T-cell (primary cell): ENCODE measurements at regions not wholly inside any gene's neighbourhood (a gene's known extent, or its start where the extent isn't known, plus 50 kb on each side); places are given as distances from the start of the nearest gene placed in this dataset.

Experiments used
- ATAC-seq, 4 experiments: fragments of 200-7000 bp in 3 of 4; fragments of 150-1000 bp in 1 of 4; cut with Tn5 transposase; replicated peaks in 1 of 4; 1 replicate in 3 of 4; 2 replicates in 1 of 4; pipeline ENCODE4 v1.10.0; 2021; ENCODE audit warnings: moderate library complexity in 3 of 4, mild to moderate bottlenecking in 2 of 4, moderate number of reproducible peaks in 1 of 4
- CTCF ChIA-PET, 2 donors: fragments of 300-600 bp; sonication (Branson Sonifier 250); formaldehyde crosslinking; loops; one replicate each; lab custom pipeline; 2022; ENCODE audit warnings: antibody characterized with exemption in 2 of 2; lab: Charles Lee
- POLR2A ChIA-PET, 2 donors: fragments of 300-600 bp; sonication (Branson Sonifier 250); formaldehyde crosslinking; loops; one replicate each; lab custom pipeline; 2022; ENCODE audit warnings: antibody characterized with exemption in 2 of 2; lab: Charles Lee
- DNase-seq, 35 experiments: peaks; one replicate each; pipeline versions ENCODE4 v3.0.0 to v3.0.0-alpha.2; 2013 to 2023
- H3K27ac ChIP-seq: one replicate; pipeline ENCODE4 v1.5.1; 2013; ENCODE audit warnings: low read length
- H3K27me3 ChIP-seq, 2 experiments: replicated peaks in 1 of 2; 1 replicate in 1 of 2; 2 replicates in 1 of 2; pipeline versions ENCODE4 v1.6.1 to v1.7.0; 2013; ENCODE audit warnings: low read length in 1 of 2, mixed read lengths in 1 of 2; ENCODE audit not compliant: control insufficient read depth in 2 of 2, insufficient read depth in 2 of 2; ENCODE audit errors: extremely low read depth in 1 of 2
- H3K36me3 ChIP-seq, 2 donors: 1 replicate in 1 of 2; 2 replicates in 1 of 2; pipeline versions ENCODE4 v1.6.1 to v1.7.0; 2013; ENCODE audit warnings: low read length in 1 of 2; ENCODE audit not compliant: control insufficient read depth in 2 of 2, insufficient read depth in 1 of 2; ENCODE audit errors: extremely low read depth in 1 of 2
- H3K4me1 ChIP-seq, 2 experiments: 1 replicate in 1 of 2; 2 replicates in 1 of 2; pipeline versions ENCODE4 v1.6.1 to v1.7.0; 2013; ENCODE audit warnings: low read length in 2 of 2, mixed read lengths in 1 of 2; ENCODE audit not compliant: insufficient read depth in 2 of 2, control insufficient read depth in 1 of 2; ENCODE audit errors: extremely low read depth in 1 of 2
- H3K4me3 ChIP-seq, 2 donors: 1 replicate in 1 of 2; 2 replicates in 1 of 2; pipeline versions ENCODE4 v1.5.1 to v1.7.0; 2013; ENCODE audit warnings: mild to moderate bottlenecking in 2 of 2, low read length in 1 of 2, moderate library complexity in 1 of 2; ENCODE audit not compliant: control insufficient read depth in 1 of 2; ENCODE audit errors: extremely low read depth in 1 of 2
- H3K9me3 ChIP-seq: 2 replicates; pipeline ENCODE4 v1.7.0; 2013
- H3K27ac Mint-ChIP-seq, 2 donors: one replicate each; pipeline ENCODE4 v1.8.0; 2020 to 2021; ENCODE audit warnings: mild to moderate bottlenecking in 2 of 2, mixed read lengths in 2 of 2
- H3K27me3 Mint-ChIP-seq, 2 donors: one replicate each; pipeline ENCODE4 v1.8.0; 2021 to 2022; ENCODE audit warnings: mixed read lengths in 2 of 2
- H3K36me3 Mint-ChIP-seq: one replicate; pipeline ENCODE4 v1.8.0; 2021; ENCODE audit warnings: mixed read lengths
- H3K4me1 Mint-ChIP-seq, 3 donors: one replicate each; pipeline ENCODE4 v1.8.0; 2020 to 2022; ENCODE audit warnings: mixed read lengths in 3 of 3, mild to moderate bottlenecking in 1 of 3
- H3K4me3 Mint-ChIP-seq, 3 donors: one replicate each; pipeline ENCODE4 v1.8.0; 2020 to 2022; ENCODE audit warnings: mild to moderate bottlenecking in 3 of 3, mixed read lengths in 3 of 3, moderate library complexity in 3 of 3
- H3K9me3 Mint-ChIP-seq, 3 donors: one replicate each; pipeline ENCODE4 v1.8.0; 2020 to 2022; ENCODE audit warnings: mixed read lengths in 3 of 3
- WGBS: methylation state at CpG from one replicate; pipeline ENCODE4 v1.1.5; 2013; ENCODE audit warnings: missing lambda C conversion rate; ENCODE audit not compliant: insufficient coverage; 5-methylcytosine and 5-hydroxymethylcytosine counted together

GRCh38 chr2:156019341-156019740 lies 313.2 kb downstream of the NR4A2 start:
- H3K4me1 Mint-ChIP-seq: no peaks in the 10 kb centered on the region
- Histone ChIP-seq H3K4me1 (no peaks in the 10 kb centered on the region), H3K36me3 (no peaks in the 10 kb centered on the region), H3K27me3 (no peaks in the 10 kb centered on the region), H3K9me3 (no peaks in the 10 kb centered on the region), H3K4me3 (no peak overlapping the region), H3K27ac (no peak overlapping the region)
- POLR2A ChIA-PET: no interaction called here
- no peak overlapping the region for H3K27ac Mint-ChIP-seq
- no peaks in the 10 kb centered on the region for H3K9me3 Mint-ChIP-seq
- ATAC-seq: no peak
- peaks cover 0 to 7% of the 10 kb centered on the region in 2 donors for H3K27me3 Mint-ChIP-seq
- no CpG with 5 or more reads among the region's 2 CpGs for WGBS
- no peak overlapping the region for H3K4me3 Mint-ChIP-seq
- DNase-seq: no peak
- CTCF ChIA-PET: no interaction called here
- H3K36me3 Mint-ChIP-seq: no peaks in the 10 kb centered on the region

- no peak for DNase-seq
- POLR2A ChIA-PET: no interaction called here
- H3K27ac ChIP-seq: no peak overlapping the region
- no peaks in the 10 kb centered on the region for H3K4me1 Mint-ChIP-seq
- CTCF ChIA-PET: no interaction called here
- no peak overlapping the region for H3K4me3 Mint-ChIP-seq
- WGBS: 100% methylated on average over 1 of the region's 1 CpG
- no peaks in the 10 kb centered on the region for H3K9me3 Mint-ChIP-seq
- no peak overlapping the region for H3K4me3 ChIP-seq
- H3K4me1 ChIP-seq: no peaks in the 10 kb centered on the region
- ATAC-seq: no peak
- H3K27me3 ChIP-seq: no peaks in the 10 kb centered on the region
- H3K36me3 Mint-ChIP-seq: no peaks in the 10 kb centered on the region
- peaks cover 0 to 7% of the 10 kb centered on the region in 2 donors for H3K27me3 Mint-ChIP-seq
- no peak overlapping the region for H3K27ac Mint-ChIP-seq
- H3K9me3 ChIP-seq: no peaks in the 10 kb centered on the region
- H3K36me3 ChIP-seq: no peaks in the 10 kb centered on the region
Observed at GRCh38 chr2:156017341-156017885, 315.1 kb downstream of the NR4A2 start.

- no peaks in the 10 kb centered on the region for H3K27me3 Mint-ChIP-seq
- WGBS: 71% methylated on average over 1 of the region's 2 CpGs
- H3K9me3 Mint-ChIP-seq: peaks cover 0 to 14% (median 7%) of the 10 kb centered on the region in 3 donors
- DNase-seq (no peak), ATAC-seq (no peak)
- CTCF ChIA-PET: no interaction called here
- Histone ChIP-seq H3K4me3 (no peak overlapping the region), H3K36me3 (no peaks in the 10 kb centered on the region), H3K9me3 (no peaks in the 10 kb centered on the region), H3K27ac (no peak overlapping the region), H3K4me1 (no peaks in the 10 kb centered on the region), H3K27me3 (peaks cover 0 to 3% of the 10 kb centered on the region in 2 experiments)
- no peak overlapping the region for H3K4me3 Mint-ChIP-seq
- no peak overlapping the region for H3K27ac Mint-ChIP-seq
- H3K36me3 Mint-ChIP-seq: no peaks in the 10 kb centered on the region
- H3K4me1 Mint-ChIP-seq: no peaks in the 10 kb centered on the region
- POLR2A ChIA-PET: interaction anchor here in 1 of 2 donors (0.9 kb wide), 1 partner anchor 76 kb away, joined by 3 read pairs; no protein-coding TSS in a partner anchor
Observed at GRCh38 chr2:156009293-156009692, 323.2 kb downstream of the NR4A2 start.

GRCh38 chr2:156006721-156007618 lies 325.6 kb downstream of the NR4A2 start:
- H3K27ac ChIP-seq: no peak overlapping the region
- no peak for DNase-seq
- peaks cover 0 to 3% of the 10 kb centered on the region in 2 experiments for H3K27me3 ChIP-seq
- ChIA-PET CTCF (interaction anchor here in 1 of 2 donors (0.6 kb wide), 1 partner anchor 648 kb away, joined by 3 read pairs; no protein-coding TSS in a partner anchor), POLR2A (interaction anchor here in 1 of 2 donors (0.6 kb wide), 1 partner anchor 66 kb away, joined by 3 read pairs; no protein-coding TSS in a partner anchor)
- Mint-ChIP-seq H3K27me3 (no peaks in the 10 kb centered on the region), H3K4me1 (no peaks in the 10 kb centered on the region), H3K27ac (no peak overlapping the region), H3K9me3 (peaks cover 0 to 14% (median 7%) of the 10 kb centered on the region in 3 donors), H3K36me3 (no peaks in the 10 kb centered on the region), H3K4me3 (no peak overlapping the region)
- H3K9me3 ChIP-seq: no peaks in the 10 kb centered on the region
- 81% methylated on average over 15 of the region's 17 CpGs for WGBS
- no peak overlapping the region for H3K4me3 ChIP-seq
- H3K36me3 ChIP-seq: no peaks in the 10 kb centered on the region
- ATAC-seq: no peak
- no peaks in the 10 kb centered on the region for H3K4me1 ChIP-seq

- Histone ChIP-seq H3K9me3 (no peaks in the 10 kb centered on the region), H3K27me3 (peaks cover 0 to 3% of the 10 kb centered on the region in 2 experiments), H3K4me1 (no peaks in the 10 kb centered on the region), H3K36me3 (no peaks in the 10 kb centered on the region), H3K4me3 (no peak overlapping the region), H3K27ac (no peak overlapping the region)
- Mint-ChIP-seq H3K4me3 (no peak overlapping the region), H3K36me3 (no peaks in the 10 kb centered on the region), H3K4me1 (no peaks in the 10 kb centered on the region), H3K27ac (no peak overlapping the region), H3K27me3 (no peaks in the 10 kb centered on the region), H3K9me3 (peaks cover 0 to 14% (median 7%) of the 10 kb centered on the region in 3 donors)
- ChIA-PET POLR2A (no interaction called here), CTCF (no interaction called here)
- 82% methylated on average over 3 of the region's 3 CpGs for WGBS
- ATAC-seq (no peak), DNase-seq (peak in 1 of 35 experiments; percentile 2)
Observed at GRCh38 chr2:156005999-156006712, 326.4 kb downstream of the NR4A2 start.

- ATAC-seq (no peak), DNase-seq (no peak)
- Mint-ChIP-seq H3K4me1 (no peaks in the 10 kb centered on the region), H3K4me3 (no peak overlapping the region), H3K36me3 (no peaks in the 10 kb centered on the region), H3K9me3 (peaks cover 0 to 10% (median 6%) of the 10 kb centered on the region in 3 donors), H3K27me3 (no peaks in the 10 kb centered on the region), H3K27ac (no peak overlapping the region)
- 79% methylated on average over 7 of the region's 7 CpGs for WGBS
- Histone ChIP-seq H3K36me3 (no peaks in the 10 kb centered on the region), H3K9me3 (no peaks in the 10 kb centered on the region), H3K4me1 (no peaks in the 10 kb centered on the region), H3K4me3 (no peak overlapping the region), H3K27ac (no peak overlapping the region), H3K27me3 (peaks cover 0 to 3% of the 10 kb centered on the region in 2 experiments)
- POLR2A ChIA-PET: no interaction called here
- CTCF ChIA-PET: no interaction called here
Observed at GRCh38 chr2:156005531-156005930, 327.0 kb downstream of the NR4A2 start.
